Inflammatory macrophage treated with lipopolysaccharide for 1 hour (primary cell): ENCODE measurements at regions not wholly inside any gene's neighbourhood (a gene's known extent, or its start where the extent isn't known, plus 50 kb on each side); places are given as distances from the start of the nearest gene placed in this dataset.
"Not testable (repeated sequence)": the region's sequence is repeated elsewhere in the genome, so short reads cannot be mapped to it uniquely, and the experiment has no call there.

Experiments
- DNase-seq, 2 donors: peaks; one replicate each; pipeline ENCODE4 v3.0.0-alpha.2; 2020 to 2022

- no peak for DNase-seq
These were observed 55.9 kb upstream of the ALB start for GRCh38 chr4:73348185-73348584.

- DNase-seq = no peak
These were observed 56.6 kb upstream of the ALB start for GRCh38 chr4:73347497-73347896.

GRCh38 chr4:73345399-73345975 lies 58.6 kb upstream of the ALB start:
- DNase-seq = no peak

- DNase-seq = no peak
These were observed 60.0 kb upstream of the ALB start for GRCh38 chr4:73344106-73344505.

- DNase-seq = no peak
These were observed 60.7 kb upstream of the ALB start for GRCh38 chr4:73343432-73343831.

- peak in 1 of 2 donors; percentile 35 for DNase-seq
These were observed 62.6 kb upstream of the ALB start for GRCh38 chr4:73341454-73341853.

GRCh38 chr4:73340917-73341316 lies 63.2 kb upstream of the ALB start:
- no peak for DNase-seq

GRCh38 chr4:73335679-73336078 lies 68.4 kb upstream of the ALB start:
- DNase-seq = no peak

GRCh38 chr4:73332012-73332411 lies 72.1 kb upstream of the ALB start:
- DNase-seq = not testable (repeated sequence)

- no peak for DNase-seq
These were observed 70.7 kb upstream of the ANKRD17 start for GRCh38 chr4:73329300-73329699.

GRCh38 chr4:73325776-73326175 lies 67.2 kb upstream of the ANKRD17 start:
- DNase-seq = not testable (repeated sequence)

- DNase-seq = no peak
These were observed 58.5 kb upstream of the ANKRD17 start for GRCh38 chr4:73317092-73317491.

GRCh38 chr4:73315091-73315490 lies 56.5 kb upstream of the ANKRD17 start:
- peak; percentile 68 to 87 for DNase-seq

GRCh38 chr4:73312967-73313366 lies 54.4 kb upstream of the ANKRD17 start:
- DNase-seq = no peak

- DNase-seq = peak; percentile 30 to 70
These were observed 52.8 kb upstream of the ANKRD17 start for GRCh38 chr4:73311428-73311827.

GRCh38 chr4:73309211-73309610 lies 50.6 kb upstream of the ANKRD17 start:
- no peak for DNase-seq
